ENCODE measurements at regions not wholly inside any gene's neighbourhood (a gene's known extent, or its start where the extent isn't known, plus 50 kb on each side); places are given as distances from the start of the nearest gene placed in this dataset.

DNA sequence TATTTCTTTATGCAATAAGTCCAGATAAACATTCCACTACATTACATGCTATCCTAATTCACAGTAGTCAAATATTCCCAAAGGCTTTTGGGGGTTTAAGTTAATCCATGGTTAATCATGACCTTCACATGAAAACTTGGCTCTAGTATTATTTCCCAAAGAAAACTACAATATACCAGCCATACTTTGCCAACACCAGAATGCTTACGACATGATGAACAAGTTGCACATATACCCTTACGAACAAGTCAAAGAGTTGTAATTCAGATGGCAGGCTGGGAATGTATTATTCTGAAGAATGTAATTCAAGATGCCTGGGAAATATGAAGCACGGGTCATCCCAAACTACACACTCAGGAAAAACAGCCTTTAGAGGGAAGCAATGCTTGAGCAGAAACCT, 499.6 kb downstream of the PPARGC1A start:
- no peaks in the 10 kb centered on the region for H3K36me3 ChIP-seq
- no peak overlapping the region for H3K27ac ChIP-seq
- peaks cover 0 to 10% (median 0%) of the 10 kb centered on the region in 4 donors for H3K4me1 ChIP-seq
- H3K9me3 ChIP-seq, result no peaks in the 10 kb centered on the region
- 69% methylated on average over 3 of the region's 3 CpGs for WGBS (ENCODE audit: insufficient coverage, low coverage, low lambda C conversion rate, missing lambda C conversion rate)
- TF ChIP-seq, protein P1, sequence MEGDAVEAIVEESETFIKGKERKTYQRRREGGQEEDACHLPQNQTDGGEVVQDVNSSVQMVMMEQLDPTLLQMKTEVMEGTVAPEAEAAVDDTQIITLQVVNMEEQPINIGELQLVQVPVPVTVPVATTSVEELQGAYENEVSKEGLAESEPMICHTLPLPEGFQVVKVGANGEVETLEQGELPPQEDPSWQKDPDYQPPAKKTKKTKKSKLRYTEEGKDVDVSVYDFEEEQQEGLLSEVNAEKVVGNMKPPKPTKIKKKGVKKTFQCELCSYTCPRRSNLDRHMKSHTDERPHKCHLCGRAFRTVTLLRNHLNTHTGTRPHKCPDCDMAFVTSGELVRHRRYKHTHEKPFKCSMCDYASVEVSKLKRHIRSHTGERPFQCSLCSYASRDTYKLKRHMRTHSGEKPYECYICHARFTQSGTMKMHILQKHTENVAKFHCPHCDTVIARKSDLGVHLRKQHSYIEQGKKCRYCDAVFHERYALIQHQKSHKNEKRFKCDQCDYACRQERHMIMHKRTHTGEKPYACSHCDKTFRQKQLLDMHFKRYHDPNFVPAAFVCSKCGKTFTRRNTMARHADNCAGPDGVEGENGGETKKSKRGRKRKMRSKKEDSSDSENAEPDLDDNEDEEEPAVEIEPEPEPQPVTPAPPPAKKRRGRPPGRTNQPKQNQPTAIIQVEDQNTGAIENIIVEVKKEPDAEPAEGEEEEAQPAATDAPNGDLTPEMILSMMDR (IDR thresholded peaks at IDR 0.05), result no peak
- TF ChIP-seq POLR2A (IDR thresholded peaks at IDR 0.05), result no peak
- no peaks in the 10 kb centered on the region for H3K27me3 ChIP-seq
- H3K4me3 ChIP-seq, result no peak overlapping the region
- intact Hi-C loops (cut with DNase I), result no loop called here
- ATAC-seq (no peak), DNase-seq (no peak)

DNA sequence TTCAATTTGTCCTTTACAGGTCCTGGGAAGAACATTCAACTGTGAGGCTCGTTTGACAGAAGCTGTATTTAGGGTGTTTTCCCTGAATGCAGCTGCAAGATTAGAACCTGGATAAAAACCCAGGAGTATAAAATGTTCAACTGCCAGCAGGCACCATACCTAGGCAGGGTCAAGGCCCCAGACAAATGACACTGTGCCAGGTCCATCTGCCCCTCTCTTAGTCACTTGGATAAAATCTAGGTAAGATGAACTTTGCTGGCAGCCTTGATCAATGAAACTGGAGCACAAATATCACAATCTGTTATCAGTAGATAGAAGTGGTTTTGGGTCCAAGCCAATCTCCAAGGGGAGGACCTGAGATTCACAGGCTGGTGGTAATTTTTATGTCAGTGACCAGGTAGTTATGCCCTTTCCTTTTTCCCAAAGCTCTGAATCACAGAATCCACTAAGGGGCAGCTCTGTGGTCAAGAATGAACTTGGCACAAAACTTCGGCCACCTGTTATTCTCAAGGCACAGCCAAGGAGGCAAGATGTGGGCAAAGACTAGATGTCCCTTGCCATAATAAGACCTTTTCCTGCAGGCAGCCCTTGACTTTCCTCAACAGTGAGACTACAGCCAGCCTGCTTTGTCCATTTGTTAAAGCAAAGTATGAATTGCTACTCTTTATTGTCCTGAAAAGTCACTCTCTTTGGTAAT, 501.0 kb downstream of the PPARGC1A start:
- ATAC-seq (peak; percentile 37 to 95 (median 81)), DNase-seq (peak in 2 of 3 donors; percentile 33 to 72)
- Histone ChIP-seq H3K36me3 (no peaks in the 10 kb centered on the region), H3K9me3 (no peaks in the 10 kb centered on the region), H3K27ac (no peak overlapping the region), H3K27me3 (no peaks in the 10 kb centered on the region), H3K4me1 (peaks cover 0 to 10% (median 0%) of the 10 kb centered on the region in 4 donors), H3K4me3 (no peak overlapping the region)
- 0% methylated on average over 1 of the region's 2 CpGs for WGBS (ENCODE audit: insufficient coverage, low coverage, low lambda C conversion rate, missing lambda C conversion rate)
- TF ChIP-seq, protein P1 (IDR thresholded peaks at IDR 0.05), result no peak
- no peak for TF ChIP-seq POLR2A (IDR thresholded peaks at IDR 0.05)
- intact Hi-C loops (cut with DNase I), result no loop called here

DNA sequence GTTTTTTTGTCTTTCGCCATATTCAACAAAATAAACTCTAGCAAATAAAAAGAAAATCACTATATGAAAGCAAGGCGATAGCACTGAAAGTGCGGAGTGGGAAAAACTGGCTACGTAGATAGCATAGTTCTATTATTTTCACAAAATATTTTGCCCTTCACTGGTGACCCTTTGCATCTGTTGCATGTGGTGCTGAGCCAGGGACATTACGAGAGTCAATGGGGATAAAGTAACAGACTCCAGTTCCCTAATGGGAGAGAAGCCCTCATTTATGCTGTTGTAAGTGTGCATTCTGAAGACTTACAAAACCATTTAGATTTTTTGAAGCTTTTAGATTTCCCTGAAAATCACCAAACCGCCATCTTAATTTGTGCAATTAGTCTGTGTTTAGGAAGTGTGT, 501.6 kb downstream of the PPARGC1A start:
- Histone ChIP-seq H3K4me3 (no peak overlapping the region), H3K27ac (no peak overlapping the region), H3K27me3 (no peaks in the 10 kb centered on the region), H3K4me1 (peaks cover 0 to 10% (median 0%) of the 10 kb centered on the region in 4 donors), H3K36me3 (no peaks in the 10 kb centered on the region), H3K9me3 (no peaks in the 10 kb centered on the region)
- no peak for TF ChIP-seq POLR2A (IDR thresholded peaks at IDR 0.05)
- TF ChIP-seq, protein P1 (IDR thresholded peaks at IDR 0.05), result no peak
- DNase-seq (no peak), ATAC-seq (no peak)
- 80% methylated on average over 6 of the region's 6 CpGs for WGBS (ENCODE audit: insufficient coverage, low coverage, low lambda C conversion rate, missing lambda C conversion rate)
- intact Hi-C loops (cut with DNase I), result no loop called here

DNA sequence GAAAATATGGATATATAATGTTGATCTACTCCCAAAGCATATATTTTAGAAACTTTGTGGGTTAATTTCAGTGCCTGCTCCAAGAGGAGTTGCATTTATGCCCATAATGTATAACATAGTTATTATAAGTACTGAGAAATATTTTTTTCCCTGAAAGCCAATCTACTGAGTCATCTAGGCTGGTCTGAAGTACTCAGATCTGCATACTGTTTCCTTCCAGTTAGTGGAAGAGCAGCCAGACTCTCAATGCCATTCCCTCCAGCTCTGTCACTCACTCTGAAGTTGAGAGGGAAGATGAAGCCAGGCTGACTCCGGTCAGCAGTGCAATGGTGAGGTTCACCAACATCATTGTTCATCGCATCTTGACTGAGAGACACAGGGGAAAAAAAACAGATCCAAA, 505.1 kb downstream of the PPARGC1A start:
- intact Hi-C loops (cut with DNase I), result no loop called here
- peaks cover 0 to 10% (median 0%) of the 10 kb centered on the region in 4 donors for H3K4me1 ChIP-seq
- no peak overlapping the region for H3K27ac ChIP-seq
- no peak overlapping the region for H3K4me3 ChIP-seq
- TF ChIP-seq, protein P1 (IDR thresholded peaks at IDR 0.05), result no peak
- no peak for TF ChIP-seq POLR2A (IDR thresholded peaks at IDR 0.05)
- no peaks in the 10 kb centered on the region for H3K36me3 ChIP-seq
- DNase-seq (no peak), ATAC-seq (no peak)
- H3K9me3 ChIP-seq, result no peaks in the 10 kb centered on the region
- no peaks in the 10 kb centered on the region for H3K27me3 ChIP-seq
- 100% methylated on average over 2 of the region's 2 CpGs for WGBS (ENCODE audit: insufficient coverage, low coverage, low lambda C conversion rate, missing lambda C conversion rate)
